ENCODE measurements at regions not wholly inside any gene's neighbourhood (a gene's known extent, or its start where the extent isn't known, plus 50 kb on each side); places are given as distances from the start of the nearest gene placed in this dataset.
A peak's percentile ranks its signal among the peaks of the same experiment; 100 is the strongest.

DNA sequence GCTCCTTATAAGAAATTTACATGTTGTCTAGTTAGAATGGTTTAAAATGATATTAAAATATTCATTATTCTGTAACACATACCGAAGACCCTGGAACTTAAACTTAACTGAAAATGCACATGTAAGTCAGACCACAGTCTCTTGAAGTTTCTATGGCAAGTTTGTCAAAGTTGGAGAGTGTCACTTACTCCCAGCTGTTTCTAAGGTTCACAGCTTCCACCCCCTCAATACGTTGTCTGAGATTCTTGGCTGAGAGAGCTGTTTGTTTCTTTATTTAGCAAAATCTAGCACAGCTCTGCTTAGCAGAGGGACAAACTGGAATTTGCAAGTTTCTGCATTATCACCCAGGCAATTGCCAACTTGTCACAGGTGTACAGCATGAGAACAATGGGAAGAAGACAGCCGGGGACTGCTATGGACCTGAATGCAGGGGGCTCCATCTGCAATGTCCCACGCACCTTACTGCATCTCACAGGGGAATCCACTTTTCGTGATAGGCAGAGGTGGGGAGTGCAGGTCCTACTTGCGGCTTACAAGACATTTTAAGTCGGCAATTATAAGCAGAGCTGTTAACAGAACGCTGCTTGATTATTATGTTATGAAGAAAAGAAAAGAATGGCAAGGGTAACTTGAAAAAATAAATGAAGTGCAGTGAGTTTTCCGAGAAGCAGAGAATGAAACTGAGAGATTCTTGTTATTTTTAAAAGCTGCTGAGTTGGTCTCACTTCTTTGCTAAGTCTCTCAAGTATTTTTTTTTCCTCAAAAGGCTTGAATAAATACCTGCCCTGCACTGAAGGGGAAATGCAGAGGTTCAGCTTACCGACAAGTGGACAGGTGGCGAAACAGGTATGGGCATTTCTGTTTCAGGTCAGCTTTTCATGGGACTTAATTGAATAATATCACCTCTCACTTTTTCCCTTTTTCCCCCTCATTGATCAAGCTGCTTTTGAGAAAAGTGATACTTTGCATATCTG is 1072.1 kb upstream of the FANCL start:
- no peak overlapping the region for H2BK5ac ChIP-seq (ENCODE audit: low read depth, low read length)
- H2BK120ac ChIP-seq (replicated peaks; ENCODE audit: low read depth, low read length), result no peak overlapping the region
- no peaks in the 10 kb centered on the region for H3K79me1 ChIP-seq (ENCODE audit: low read depth, low read length)
- POLR2A ChIA-PET (ENCODE audit: partially characterized antibody), result no interaction called here
- TF ChIP-seq HDAC2 (IDR thresholded peaks at IDR 0.05; ENCODE audit: borderline replicate concordance in 1 of 2, low read depth in 2 of 2, low read length in 2 of 2) (no peak), PHF8 (conservative IDR thresholded peaks at IDR 0.05; ENCODE audit: low read depth, low read length) (no peak)
- CTCF ChIA-PET (ENCODE audit: partially characterized antibody), result interaction anchor here (0.7 to 1.7 kb wide), 6 partner anchors 8 to 1081 kb away, joined by 3 to 6 read pairs (median 3); no protein-coding TSS in a partner anchor
- H3K9ac ChIP-seq (replicated peaks in 1 of 4; ENCODE audit: extremely low read depth in 1 of 4, low read depth in 3 of 4, low read length in 3 of 4), result no peak overlapping the region
- no peak for DNase-seq (ENCODE audit: low read depth in 1 of 2, low spot score in 2 of 2)
- no peaks in the 10 kb centered on the region for H3K79me2 ChIP-seq (ENCODE audit: control insufficient read depth in 1 of 2, insufficient read depth in 2 of 2, low read length in 2 of 2)
- H2BK12ac ChIP-seq (ENCODE audit: low read depth, low read length), result no peak overlapping the region
- H3K9me3 ChIP-seq (ENCODE audit: insufficient read depth in 2 of 2, low read depth in 1 of 2, low read length in 1 of 2), result no peaks in the 10 kb centered on the region
- H3K36me3 ChIP-seq (ENCODE audit: control insufficient read depth in 2 of 4, insufficient read depth in 4 of 4, low read length in 3 of 4), result no peaks in the 10 kb centered on the region
- H3K23me2 ChIP-seq (ENCODE audit: low read depth, low read length), result no peaks in the 10 kb centered on the region
- no peak overlapping the region for H3K4ac ChIP-seq (replicated peaks; ENCODE audit: insufficient read length, low read depth, low read length)
- no peak overlapping the region for H2BK15ac ChIP-seq (ENCODE audit: low read length)
- H3K18ac ChIP-seq (ENCODE audit: extremely low read depth, low read length), result no peak overlapping the region
- no peaks in the 10 kb centered on the region for H4K20me1 ChIP-seq (replicated peaks in 1 of 2; ENCODE audit: control insufficient read depth in 1 of 2, insufficient read depth in 2 of 2, low read length in 2 of 2)
- no peak for FAIRE-seq
- H4K8ac ChIP-seq (ENCODE audit: extremely low read depth, insufficient read depth, low read length), result no peak overlapping the region
- 0 out of 2 replicates have a peak overlapping the region, but pooled peaks have one; percentile 5 for H2AFZ ChIP-seq (ENCODE audit: low read length)
- no peak overlapping the region for H3K4me3 ChIP-seq (ENCODE audit: extremely low read depth in 1 of 4, insufficient read depth in 2 of 4, low read depth in 3 of 4, low read length in 4 of 4)
- H2BK20ac ChIP-seq (ENCODE audit: low read length), result no peak overlapping the region
- no peak overlapping the region for H4K5ac ChIP-seq (ENCODE audit: insufficient read length, low read depth, low read length)
- peak overlapping the region; percentile 31 for H4K91ac ChIP-seq (replicated peaks; ENCODE audit: insufficient read length, low read length)
- no peak overlapping the region for H3K27ac ChIP-seq (ENCODE audit: low read depth, low read length)
- peaks cover 0 to 4% (median 0%) of the 10 kb centered on the region in 4 experiments; a peak in 1 of 7 replicates for H3K4me1 ChIP-seq (replicated peaks in 1 of 4; ENCODE audit: control insufficient read depth in 3 of 4, insufficient read depth in 4 of 4, low read length in 3 of 4)
- H3K23ac ChIP-seq (ENCODE audit: insufficient read length), result no peak overlapping the region
- no peaks in the 10 kb centered on the region; a peak in 1 of 7 replicates for H3K27me3 ChIP-seq (replicated peaks in 1 of 4; ENCODE audit: control insufficient read depth in 3 of 4, extremely low read depth in 1 of 4, insufficient read depth in 3 of 4, low read length in 3 of 4)
- H2AK5ac ChIP-seq (ENCODE audit: low read depth, low read length), result no peak overlapping the region
- 86% methylated on average over 11 of the region's 11 CpGs; no CpG with 5 or more reads in 1 of the 2 experiments for WGBS, 2 experiments (ENCODE audit: extremely low coverage in 1 of 2, insufficient coverage in 1 of 2, insufficient read length in 1 of 2, insufficient replicate concordance in 2 of 2, low coverage in 1 of 2, low lambda C conversion rate in 2 of 2, missing lambda C conversion rate in 1 of 2)
- no peak overlapping the region for H3K4me2 ChIP-seq (ENCODE audit: insufficient read depth in 1 of 2, low read depth in 2 of 2, low read length in 2 of 2)
- no peak overlapping the region for H3K56ac ChIP-seq (replicated peaks; ENCODE audit: insufficient read length, low read depth, low read length)
- no peak overlapping the region for H3K14ac ChIP-seq (ENCODE audit: insufficient read length)
